Kidney epithelial cell (primary cell): ENCODE measurements at regions not wholly inside any gene's neighbourhood (a gene's known extent, or its start where the extent isn't known, plus 50 kb on each side); places are given as distances from the start of the nearest gene placed in this dataset.

Experiments
- DNase-seq: peaks from one replicate; pipeline ENCODE4 v3.0.0-alpha.2; 2010; ENCODE audit warnings: low read depth
- H3K27me3 ChIP-seq: 2 replicates; pipeline ENCODE4 v1.6.0; 2011; ENCODE audit warnings: low read length; ENCODE audit not compliant: control insufficient read depth, insufficient read depth
- H3K36me3 ChIP-seq: 2 replicates; pipeline ENCODE4 v1.5.1; 2011; ENCODE audit warnings: low read length; ENCODE audit not compliant: control insufficient read depth, insufficient read depth
- H3K4me3 ChIP-seq: 2 replicates; pipeline ENCODE4 v1.5.1; 2011; ENCODE audit warnings: low read depth, mild to moderate bottlenecking, control low read depth, low read length
- TF ChIP-seq, protein P1 (sequence below): IDR thresholded peaks from 2 replicates; pipeline ENCODE4 v1.5.1; 2011; ENCODE audit warnings: mild to moderate bottlenecking, moderate library complexity, low read length, control low read depth, inconsistent platforms; ENCODE audit not compliant: insufficient read depth, poor library complexity, severe bottlenecking

DNA sequence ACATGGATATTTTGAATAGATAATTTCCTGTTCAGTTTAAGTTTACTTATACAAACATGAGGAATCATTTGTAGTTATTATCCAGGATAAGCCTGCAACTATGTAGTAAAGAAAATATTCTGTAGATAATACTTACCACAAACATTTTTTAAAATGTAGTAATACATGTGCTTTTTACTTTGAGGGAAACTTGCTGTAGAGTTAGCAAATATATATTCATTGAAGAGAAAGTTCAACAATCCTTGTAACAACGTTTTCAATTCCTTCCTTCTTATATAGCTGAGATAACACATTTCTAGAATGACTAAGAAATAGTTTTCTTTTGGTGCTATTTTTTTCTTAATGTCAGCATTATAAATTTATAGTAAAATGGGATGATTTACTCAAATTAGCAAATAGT lies 664.6 kb upstream of the ADAMTS5 start:
- no peaks in the 10 kb centered on the region for H3K36me3 ChIP-seq
- DNase-seq: no peak
- no peak overlapping the region for H3K4me3 ChIP-seq
- TF ChIP-seq, protein P1, sequence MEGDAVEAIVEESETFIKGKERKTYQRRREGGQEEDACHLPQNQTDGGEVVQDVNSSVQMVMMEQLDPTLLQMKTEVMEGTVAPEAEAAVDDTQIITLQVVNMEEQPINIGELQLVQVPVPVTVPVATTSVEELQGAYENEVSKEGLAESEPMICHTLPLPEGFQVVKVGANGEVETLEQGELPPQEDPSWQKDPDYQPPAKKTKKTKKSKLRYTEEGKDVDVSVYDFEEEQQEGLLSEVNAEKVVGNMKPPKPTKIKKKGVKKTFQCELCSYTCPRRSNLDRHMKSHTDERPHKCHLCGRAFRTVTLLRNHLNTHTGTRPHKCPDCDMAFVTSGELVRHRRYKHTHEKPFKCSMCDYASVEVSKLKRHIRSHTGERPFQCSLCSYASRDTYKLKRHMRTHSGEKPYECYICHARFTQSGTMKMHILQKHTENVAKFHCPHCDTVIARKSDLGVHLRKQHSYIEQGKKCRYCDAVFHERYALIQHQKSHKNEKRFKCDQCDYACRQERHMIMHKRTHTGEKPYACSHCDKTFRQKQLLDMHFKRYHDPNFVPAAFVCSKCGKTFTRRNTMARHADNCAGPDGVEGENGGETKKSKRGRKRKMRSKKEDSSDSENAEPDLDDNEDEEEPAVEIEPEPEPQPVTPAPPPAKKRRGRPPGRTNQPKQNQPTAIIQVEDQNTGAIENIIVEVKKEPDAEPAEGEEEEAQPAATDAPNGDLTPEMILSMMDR: no peak
- H3K27me3 ChIP-seq: no peaks in the 10 kb centered on the region

DNA sequence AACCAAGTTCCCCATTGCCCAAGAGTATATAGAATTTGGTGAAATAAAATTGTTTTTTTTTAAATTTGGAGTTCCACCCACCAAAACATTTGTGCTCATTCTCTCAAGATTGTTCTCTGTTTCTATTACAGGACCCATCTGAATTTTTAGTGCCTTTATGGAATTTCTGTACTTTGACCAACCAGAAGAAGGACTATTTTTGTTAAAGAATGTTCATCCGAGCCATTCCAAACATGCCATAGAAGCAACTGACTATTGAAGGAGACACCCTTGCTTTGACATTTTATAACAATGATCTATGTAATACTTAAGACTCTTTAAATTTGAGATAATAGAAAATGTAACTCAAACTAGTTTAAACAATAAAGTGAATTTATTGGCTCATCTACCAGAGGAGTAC lies 655.7 kb upstream of the ADAMTS5 start:
- Histone ChIP-seq H3K36me3 (no peaks in the 10 kb centered on the region), H3K27me3 (no peaks in the 10 kb centered on the region), H3K4me3 (no peak overlapping the region)
- DNase-seq: no peak
- TF ChIP-seq, protein P1: no peak

DNA sequence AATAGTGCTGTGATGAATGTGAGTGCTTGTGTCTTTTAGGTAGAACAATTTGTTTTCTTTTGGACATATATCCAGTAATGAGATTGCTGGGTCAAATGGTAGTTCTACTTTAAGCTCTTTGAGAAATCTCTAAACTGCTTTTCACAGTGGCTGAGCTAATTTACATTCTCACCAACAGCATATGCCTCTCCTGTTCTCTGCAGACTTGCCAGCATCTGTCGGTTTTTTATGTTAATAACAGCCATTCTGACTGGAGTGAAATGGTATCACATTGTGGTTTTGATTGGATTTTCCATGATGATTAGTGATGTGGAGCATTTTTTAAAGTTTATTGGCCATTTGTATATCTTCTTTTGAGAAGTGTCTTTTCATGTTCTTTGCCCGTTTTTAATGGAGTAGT lies 647.3 kb upstream of the ADAMTS5 start:
- DNase-seq: no peak
- Histone ChIP-seq H3K4me3 (no peak overlapping the region), H3K27me3 (no peaks in the 10 kb centered on the region), H3K36me3 (no peaks in the 10 kb centered on the region)
- TF ChIP-seq, protein P1: no peak

DNA sequence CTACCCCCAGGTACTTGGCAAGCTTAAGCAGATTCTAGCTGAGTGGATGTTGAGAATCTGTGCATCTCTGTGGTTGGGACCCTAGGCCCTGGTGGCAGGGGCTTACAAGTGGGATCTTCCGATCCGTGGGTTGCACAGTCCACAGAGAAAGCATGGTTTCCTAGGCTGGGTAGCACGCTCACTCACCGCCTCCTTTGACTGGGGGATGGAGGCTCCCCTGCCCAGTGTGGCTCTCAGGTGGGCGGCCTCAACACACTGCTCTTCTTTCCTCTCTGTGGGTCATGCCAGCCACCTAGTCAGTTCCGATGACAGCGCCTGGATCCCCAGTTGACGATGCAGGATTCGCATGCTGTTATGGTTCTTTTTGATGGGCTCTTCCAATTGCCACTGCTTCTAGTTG lies 639.5 kb upstream of the ADAMTS5 start:
- no peaks in the 10 kb centered on the region for H3K36me3 ChIP-seq
- TF ChIP-seq, protein P1: no peak
- DNase-seq: no peak
- H3K27me3 ChIP-seq: no peaks in the 10 kb centered on the region
- H3K4me3 ChIP-seq: no peak overlapping the region

DNA sequence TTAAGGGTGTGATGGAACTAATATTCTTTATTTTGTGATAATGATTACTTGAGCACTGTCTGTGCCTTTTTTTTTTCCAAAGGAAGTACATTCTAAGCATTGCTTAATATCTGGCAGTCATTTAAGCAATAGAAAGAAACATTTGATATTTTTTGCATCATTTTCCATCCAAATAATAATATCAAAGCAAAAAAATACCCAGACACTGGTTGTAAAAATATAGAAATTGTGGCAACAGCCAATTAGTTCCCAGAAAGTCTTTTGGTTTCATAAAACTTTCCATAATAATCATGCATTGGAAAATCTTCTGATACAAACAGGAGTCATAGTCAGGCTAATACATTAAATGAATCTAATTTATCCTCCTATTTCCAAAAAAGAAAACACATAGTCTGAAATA lies 629.3 kb upstream of the ADAMTS5 start:
- Histone ChIP-seq H3K36me3 (no peaks in the 10 kb centered on the region), H3K4me3 (no peak overlapping the region), H3K27me3 (no peaks in the 10 kb centered on the region)
- TF ChIP-seq, protein P1: no peak
- DNase-seq: no peak

DNA sequence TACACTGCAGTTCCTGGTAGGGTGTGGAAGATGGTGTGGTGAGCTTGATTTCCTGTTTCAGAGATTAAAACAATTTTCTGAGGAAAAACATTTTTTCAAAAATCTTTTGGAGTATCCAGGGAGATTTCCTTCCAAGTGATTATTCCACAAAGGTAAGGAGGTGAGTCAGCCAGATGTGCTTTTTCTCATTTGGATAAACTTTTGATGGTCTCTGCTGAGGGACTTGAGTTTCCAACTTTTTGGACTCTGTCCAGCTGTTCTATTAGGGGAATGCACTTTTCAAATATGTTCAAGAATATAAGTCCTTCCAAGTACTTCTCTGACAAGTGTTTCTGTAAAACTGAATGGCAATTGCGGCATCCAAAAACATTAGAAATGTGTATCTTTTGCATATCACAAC lies 628.8 kb upstream of the ADAMTS5 start:
- TF ChIP-seq, protein P1: no peak
- H3K27me3 ChIP-seq: no peaks in the 10 kb centered on the region
- H3K4me3 ChIP-seq: no peak overlapping the region
- DNase-seq: no peak
- H3K36me3 ChIP-seq: no peaks in the 10 kb centered on the region
